Calu3 (cell line): ENCODE measurements at regions not wholly inside any gene's neighbourhood (a gene's known extent, or its start where the extent isn't known, plus 50 kb on each side); places are given as distances from the start of the nearest gene placed in this dataset.

Experiments
- BruUV-seq: library from RNA; stranded (reverse); fragments of 400-500 nt; replicated peaks from 2 replicates; lab custom pipeline; 2021; lab: Mats Ljungman, UMichigan
- CTCF ChIA-PET: fragments of 300-600 bp; sonication (Branson Sonifier 250); formaldehyde crosslinking; loops from one replicate; lab custom pipeline; 2022; ENCODE audit warnings: antibody characterized with exemption; lab: Charles Lee
- DNase-seq: peaks from one replicate; pipeline ENCODE4 v3.0.0; 2022
- H3K27ac Mint-ChIP-seq: one replicate; pipeline ENCODE4 v1.8.0; 2022; ENCODE audit warnings: mixed read lengths; ENCODE audit not compliant: unreplicated experiment
- H3K27me3 Mint-ChIP-seq: one replicate; pipeline ENCODE4 v1.8.0; 2022; ENCODE audit warnings: mixed read lengths; ENCODE audit not compliant: unreplicated experiment
- H3K36me3 Mint-ChIP-seq: one replicate; pipeline ENCODE4 v1.8.0; 2022; ENCODE audit warnings: mild to moderate bottlenecking, moderate library complexity, mixed read lengths; ENCODE audit not compliant: insufficient read depth, unreplicated experiment
- H3K4me1 Mint-ChIP-seq: one replicate; pipeline ENCODE4 v1.8.0; 2022; ENCODE audit warnings: mild to moderate bottlenecking, low read depth, mixed read lengths; ENCODE audit not compliant: unreplicated experiment
- H3K4me3 Mint-ChIP-seq: one replicate; pipeline ENCODE4 v1.8.0; 2022; ENCODE audit warnings: mild to moderate bottlenecking, low read depth, moderate library complexity, mixed read lengths; ENCODE audit not compliant: unreplicated experiment
- H3K9me3 Mint-ChIP-seq: one replicate; pipeline ENCODE4 v1.8.0; 2022; ENCODE audit warnings: low read depth, mixed read lengths; ENCODE audit not compliant: unreplicated experiment
- CTCF ChIP-seq: fragments of 200-600 bp; IDR thresholded peaks from one replicate; pipeline ENCODE4 v1.8.0; 2022; ENCODE audit warnings: antibody characterized with exemption; ENCODE audit not compliant: unreplicated experiment
- intact Hi-C: fragments of 100-400 bp; cut with micrococcal nuclease; formaldehyde crosslinking; loops from one replicate; pipeline ENCODE4 v1.10.0; 2022; ENCODE audit not compliant: unreplicated experiment

- H3K4me3 Mint-ChIP-seq: no peak overlapping the region
- intact Hi-C loops: no loop called here
- H3K27me3 Mint-ChIP-seq: no peaks in the 10 kb centered on the region
- H3K9me3 Mint-ChIP-seq: peaks cover 36% of the 10 kb centered on the region
- H3K4me1 Mint-ChIP-seq: no peaks in the 10 kb centered on the region
- no peak for TF ChIP-seq CTCF
- DNase-seq: no peak
- no TSS peak for BruUV-seq
- no peaks in the 10 kb centered on the region for H3K36me3 Mint-ChIP-seq
- no peak overlapping the region for H3K27ac Mint-ChIP-seq
- CTCF ChIA-PET: no interaction called here
Measured at GRCh38 chr14:98101323-98101722, 1170.7 kb downstream of the BCL11B start.

- H3K27me3 Mint-ChIP-seq: no peaks in the 10 kb centered on the region
- no TSS peak for BruUV-seq
- CTCF ChIA-PET: no interaction called here
- no peaks in the 10 kb centered on the region for H3K4me1 Mint-ChIP-seq
- no peak for DNase-seq
- no peak overlapping the region for H3K4me3 Mint-ChIP-seq
- H3K27ac Mint-ChIP-seq: no peak overlapping the region
- no peak for TF ChIP-seq CTCF
- no peaks in the 10 kb centered on the region for H3K36me3 Mint-ChIP-seq
- intact Hi-C loops: no loop called here
- peaks cover 29% of the 10 kb centered on the region for H3K9me3 Mint-ChIP-seq
Measured at GRCh38 chr14:98103705-98104104, 1168.3 kb downstream of the BCL11B start.

GRCh38 chr14:98109326-98109725 is 1162.7 kb downstream of the BCL11B start:
- H3K27ac Mint-ChIP-seq: no peak overlapping the region
- CTCF ChIA-PET: no interaction called here
- no peaks in the 10 kb centered on the region for H3K4me1 Mint-ChIP-seq
- H3K4me3 Mint-ChIP-seq: no peak overlapping the region
- H3K36me3 Mint-ChIP-seq: no peaks in the 10 kb centered on the region
- intact Hi-C loops: no loop called here
- H3K9me3 Mint-ChIP-seq: peaks cover 20% of the 10 kb centered on the region
- no peak for TF ChIP-seq CTCF
- no peaks in the 10 kb centered on the region for H3K27me3 Mint-ChIP-seq
- DNase-seq: no peak
- no TSS peak for BruUV-seq

GRCh38 chr14:98112194-98112780 is 1159.7 kb downstream of the BCL11B start:
- no peak for TF ChIP-seq CTCF
- no peak for DNase-seq
- Mint-ChIP-seq H3K4me1 (no peaks in the 10 kb centered on the region), H3K27me3 (no peaks in the 10 kb centered on the region), H3K27ac (no peak overlapping the region), H3K36me3 (no peaks in the 10 kb centered on the region), H3K4me3 (no peak overlapping the region), H3K9me3 (peaks cover 10% of the 10 kb centered on the region)
- intact Hi-C loops: no loop called here
- BruUV-seq: no TSS peak
- CTCF ChIA-PET: no interaction called here
